CD4-positive, alpha-beta T cell treated with Interleukin-1 beta for 1 hour (primary cell): ENCODE measurements at regions not wholly inside any gene's neighbourhood (a gene's known extent, or its start where the extent isn't known, plus 50 kb on each side); places are given as distances from the start of the nearest gene placed in this dataset.

Experiments
- DNase-seq, 2 donors: peaks; one replicate each; pipeline ENCODE4 v3.0.0-alpha.2; 2020 to 2022

GRCh38 chr1:219302697-219303096 lies 129.0 kb downstream of the LYPLAL1 start:
- DNase-seq, result no peak

GRCh38 chr1:219299420-219299819 lies 125.7 kb downstream of the LYPLAL1 start:
- DNase-seq, result no peak

- DNase-seq, result no peak
These were observed 125.0 kb downstream of the LYPLAL1 start for GRCh38 chr1:219298571-219299148.

DNA sequence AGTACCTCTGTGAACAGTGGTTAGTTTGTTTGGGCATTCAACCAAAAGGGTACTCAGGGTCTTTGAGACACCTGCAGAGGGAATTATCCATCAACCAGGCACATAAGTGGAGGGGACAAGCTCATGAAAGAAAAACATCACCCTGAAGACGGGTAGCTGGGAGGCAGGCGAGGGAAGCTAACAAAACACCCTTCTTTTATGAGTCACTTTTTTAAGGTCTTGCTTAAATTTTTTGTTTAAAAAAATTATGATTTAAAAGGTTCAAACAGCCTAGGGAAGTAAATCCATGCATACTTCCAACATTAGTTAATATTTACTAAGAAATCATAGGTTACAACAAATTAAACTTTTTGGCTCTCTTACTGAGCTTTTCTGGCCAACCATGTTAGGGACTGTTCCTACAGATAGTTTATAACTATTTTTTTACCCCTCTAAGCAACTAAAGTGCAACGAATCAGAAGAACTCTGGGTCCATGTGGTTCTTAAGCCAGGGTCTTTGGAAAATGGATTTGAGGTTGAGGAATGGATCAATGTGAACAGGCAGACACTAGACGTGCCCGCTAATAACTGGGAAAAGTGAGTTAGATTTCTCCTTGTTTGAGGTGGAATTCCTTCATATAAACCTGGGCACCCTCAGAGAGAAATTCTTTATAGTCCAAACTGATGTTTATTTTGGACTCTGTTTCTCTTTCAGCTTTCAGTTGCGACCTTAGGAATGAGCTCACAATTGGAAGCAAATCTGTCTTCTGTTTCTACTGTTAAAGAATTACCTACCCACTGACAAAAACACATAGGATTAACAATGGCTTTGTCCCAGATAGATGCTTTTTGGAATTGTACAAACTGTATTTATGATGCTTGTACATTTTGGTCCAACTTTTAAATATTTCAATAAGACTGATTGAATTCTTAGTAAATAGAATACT lies 123.0 kb downstream of the LYPLAL1 start:
- no peak for DNase-seq

DNA sequence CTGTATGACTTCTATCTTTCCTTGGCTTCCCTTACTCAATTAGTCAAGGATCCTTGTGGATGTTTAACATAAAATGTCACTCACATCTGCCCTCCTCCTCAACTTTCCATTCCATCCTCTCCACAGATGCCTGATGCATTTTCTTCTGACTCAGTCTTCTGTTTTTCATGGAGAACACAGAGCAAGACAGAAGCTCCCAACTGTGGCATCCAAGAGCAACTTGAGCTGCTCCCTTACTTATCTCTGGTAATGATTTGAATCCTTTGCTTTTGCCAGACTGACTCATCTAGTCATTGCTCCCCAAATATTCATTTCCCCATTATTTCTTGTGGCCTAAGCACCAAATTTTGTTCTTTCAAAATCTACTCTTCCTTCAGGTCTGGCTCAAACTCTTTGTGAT lies 120.6 kb downstream of the LYPLAL1 start:
- no peak for DNase-seq

- no peak for DNase-seq
These were observed 119.7 kb downstream of the LYPLAL1 start for GRCh38 chr1:219293410-219293809.

DNA sequence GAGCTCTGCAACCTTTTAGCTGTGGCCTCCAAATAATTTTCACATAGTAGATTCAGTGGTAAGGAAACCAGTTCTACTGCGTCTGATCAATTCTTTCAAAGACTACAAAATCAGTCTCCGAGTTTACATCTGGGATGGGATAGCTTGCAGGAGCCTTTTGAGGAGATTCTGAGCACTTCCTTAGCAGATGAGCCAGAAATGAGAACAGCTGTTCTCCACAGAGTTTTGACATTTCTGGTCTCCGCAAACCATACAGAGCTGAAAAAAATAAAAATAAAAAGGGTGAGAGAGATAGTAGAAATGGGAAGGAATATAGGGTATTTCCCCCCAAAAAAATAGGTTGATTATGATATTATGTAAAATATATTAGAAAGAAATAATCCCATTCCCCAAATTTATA lies 119.3 kb downstream of the LYPLAL1 start:
- DNase-seq, result no peak

GRCh38 chr1:219292341-219292740 lies 118.7 kb downstream of the LYPLAL1 start:
- no peak for DNase-seq

- DNase-seq, result no peak
These were observed 115.5 kb downstream of the LYPLAL1 start for GRCh38 chr1:219289171-219289570.

DNA sequence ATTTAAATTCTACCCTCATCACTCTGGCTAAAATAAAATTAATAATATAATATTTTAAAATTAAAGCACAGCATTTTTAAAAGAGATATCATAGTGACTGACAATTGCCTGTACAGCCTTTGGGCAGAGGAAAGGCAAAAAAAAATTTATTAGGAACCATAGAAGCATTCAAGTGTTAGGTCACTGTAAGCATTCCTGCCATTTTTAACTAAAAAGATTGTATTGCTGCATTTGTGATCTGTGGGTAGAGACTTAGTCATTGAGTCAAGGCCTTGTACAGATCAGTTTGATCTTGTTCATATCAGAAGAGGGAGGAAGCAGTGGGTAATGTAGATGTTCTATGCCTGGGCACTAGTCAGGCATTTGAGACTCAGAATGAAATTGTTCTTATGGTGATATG lies 109.9 kb downstream of the LYPLAL1 start:
- DNase-seq, result no peak

DNA sequence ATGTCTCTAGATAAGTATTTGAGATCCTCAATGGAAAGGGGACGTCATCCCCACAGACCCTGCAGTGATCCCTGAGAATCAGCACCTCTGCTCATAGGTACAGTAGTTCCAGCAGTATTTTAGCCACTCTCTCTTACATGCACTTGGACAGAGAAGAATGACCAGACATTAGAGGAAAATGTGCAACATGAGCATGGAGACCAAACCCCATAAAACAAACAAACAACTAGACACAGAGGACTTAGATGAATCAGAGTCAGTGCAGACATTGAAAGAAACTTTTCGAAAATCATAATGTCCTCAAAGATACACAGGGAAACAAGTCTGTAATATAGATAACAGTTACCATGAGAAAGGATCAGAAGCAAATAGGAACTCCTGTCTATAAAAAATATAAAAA lies 108.2 kb downstream of the LYPLAL1 start:
- DNase-seq, result no peak

DNA sequence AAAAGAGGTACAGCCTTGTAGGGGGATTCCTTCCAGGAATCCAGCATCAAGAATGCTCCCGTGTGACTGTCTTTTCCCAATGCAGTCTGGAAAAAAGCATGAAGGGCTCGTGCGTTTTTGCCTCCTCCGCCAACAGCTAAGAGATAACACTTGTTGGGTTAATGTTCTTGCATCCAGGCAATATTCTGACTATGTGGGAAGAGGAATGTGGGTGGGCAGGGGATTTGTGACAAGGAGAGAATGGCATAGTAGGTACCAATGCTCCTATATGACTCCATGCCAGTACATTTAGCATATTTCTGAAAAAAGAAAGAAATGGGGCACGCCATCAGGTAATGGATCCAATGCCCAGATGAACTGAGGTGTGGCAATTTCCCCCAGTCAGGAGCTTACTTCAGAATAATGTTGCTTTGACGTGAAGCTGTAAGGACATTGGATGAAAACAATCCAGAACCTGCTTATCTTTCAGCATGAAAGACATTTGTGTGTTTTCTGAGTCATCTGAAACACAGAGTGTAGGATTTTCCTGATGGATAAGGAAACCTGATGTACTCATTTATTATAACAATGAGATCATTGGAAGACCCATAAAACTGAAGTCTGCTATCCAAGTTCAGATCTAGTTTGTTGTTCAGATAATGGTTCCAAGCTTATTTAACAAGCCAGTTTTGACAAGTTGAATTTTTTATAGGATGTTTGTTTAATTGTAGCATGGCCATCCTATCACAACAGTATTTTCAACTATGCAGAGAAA lies 105.5 kb downstream of the LYPLAL1 start:
- DNase-seq, result no peak

- DNase-seq, result no peak
These were observed 104.6 kb downstream of the LYPLAL1 start for GRCh38 chr1:219278288-219278687.

GRCh38 chr1:219277304-219278105 lies 103.8 kb downstream of the LYPLAL1 start:
- no peak for DNase-seq

DNA sequence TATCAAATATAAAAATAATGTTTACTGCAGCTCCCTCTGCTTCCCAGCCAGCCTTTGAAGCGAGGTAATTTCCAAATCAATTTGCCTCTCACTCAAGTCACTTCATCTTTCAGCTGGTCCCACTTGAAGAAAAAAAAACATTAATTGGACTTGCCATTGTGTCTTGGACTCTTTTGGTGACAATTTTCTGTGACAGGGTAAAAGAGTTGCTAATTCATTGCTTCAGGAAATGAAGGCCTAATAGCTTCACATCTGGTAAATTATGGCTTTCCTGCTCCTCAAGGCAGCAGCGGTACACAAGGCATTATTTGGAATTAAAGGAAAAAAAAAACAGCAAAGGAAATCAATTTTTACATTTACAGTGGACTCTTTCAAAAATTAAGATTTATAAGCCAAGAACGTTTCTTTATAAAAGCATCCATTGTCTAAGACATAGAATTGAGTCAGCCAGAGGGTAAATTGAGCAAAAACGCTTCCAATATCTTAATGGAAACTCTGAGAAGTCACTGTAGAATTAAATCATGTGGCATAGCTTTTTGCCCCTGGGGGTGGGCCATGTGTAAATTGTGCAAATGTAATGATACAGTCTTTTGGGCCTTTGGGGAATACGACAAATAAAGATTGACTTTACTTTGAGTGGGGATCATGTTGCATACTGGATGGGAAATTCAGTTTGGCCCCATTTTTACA lies 102.5 kb downstream of the LYPLAL1 start:
- no peak for DNase-seq

DNA sequence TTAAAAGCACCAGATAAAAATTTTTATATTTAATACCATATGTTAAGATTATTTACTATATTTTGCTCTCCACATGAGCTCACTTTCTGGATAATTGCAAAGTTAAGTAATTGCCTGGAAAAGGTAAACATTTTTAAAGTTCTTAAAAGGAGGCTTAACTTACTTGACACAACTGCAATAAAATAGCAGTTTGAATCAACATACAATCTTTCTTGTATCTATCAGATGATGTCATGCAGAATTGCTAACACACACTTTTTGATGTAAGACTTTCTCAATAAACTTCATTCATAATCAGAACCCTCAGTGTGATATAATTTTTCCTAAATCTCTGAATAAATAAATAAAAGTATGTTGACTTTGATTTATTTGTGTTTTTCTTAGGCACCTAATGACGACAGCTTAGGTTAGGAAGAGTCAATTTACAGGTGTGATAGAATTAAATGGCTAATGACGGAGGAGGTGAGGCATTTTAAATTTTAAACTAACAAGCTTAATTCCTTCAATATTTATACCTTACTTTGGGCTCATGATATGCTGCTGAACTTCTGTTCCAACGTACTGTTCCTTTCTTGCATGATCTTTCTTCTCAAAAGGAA lies 99.5 kb downstream of the LYPLAL1 start:
- no peak for DNase-seq

DNA sequence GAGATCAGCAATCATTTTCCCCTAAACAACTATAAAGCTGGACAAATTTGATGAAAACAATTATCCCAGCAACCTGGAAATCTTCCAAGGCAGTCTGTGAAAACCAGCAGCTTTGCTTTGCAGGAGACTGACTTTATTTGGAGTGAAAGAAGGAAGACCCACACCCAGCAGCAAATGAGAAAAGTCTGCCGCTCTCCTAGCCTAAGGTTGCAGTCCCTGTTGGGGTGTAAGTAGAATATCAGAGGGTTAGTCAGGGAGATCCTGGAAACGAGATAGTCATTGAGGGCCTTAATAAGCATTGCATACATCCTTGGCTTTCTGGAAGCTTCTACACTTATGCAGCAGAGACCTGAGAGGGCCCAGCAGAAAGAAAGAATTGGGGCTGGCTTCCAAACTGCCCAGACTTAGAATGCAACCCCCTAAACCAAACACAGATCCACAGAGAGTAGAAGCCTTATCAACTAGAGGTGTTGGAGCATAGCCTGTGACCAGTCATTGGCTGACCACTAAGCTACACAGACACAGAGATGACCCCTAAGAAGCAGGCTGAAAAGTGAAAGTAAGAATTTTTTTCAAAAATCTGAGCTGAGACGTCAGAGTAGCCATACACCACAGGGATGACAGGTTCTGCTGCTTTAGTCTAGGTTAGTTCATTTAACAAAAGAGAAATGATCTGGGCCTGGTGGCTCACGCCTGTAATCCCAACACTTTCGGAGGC lies 98.3 kb downstream of the LYPLAL1 start:
- DNase-seq, result no peak

- no peak for DNase-seq
These were observed 95.5 kb downstream of the LYPLAL1 start for GRCh38 chr1:219269171-219269570.

- DNase-seq, result no peak
These were observed 92.8 kb downstream of the LYPLAL1 start for GRCh38 chr1:219266524-219266923.

GRCh38 chr1:219265026-219265515 lies 91.4 kb downstream of the LYPLAL1 start:
- no peak for DNase-seq

- DNase-seq, result no peak
These were observed 90.9 kb downstream of the LYPLAL1 start for GRCh38 chr1:219264561-219264960.
